Smooth muscle cell (in vitro differentiated cells): ENCODE measurements at regions not wholly inside any gene's neighbourhood (a gene's known extent, or its start where the extent isn't known, plus 50 kb on each side); places are given as distances from the start of the nearest gene placed in this dataset.

Experiments
- DNase-seq: peaks from one replicate; lab custom pipeline; 2025; ENCODE audit not compliant: unreplicated experiment; lab: John Stamatoyannopoulos, UW
- H2AFZ ChIP-seq: fragments of 200-600 bp; sonication (generic); 2 replicates; pipeline ENCODE4 v1.6.0; 2016; ENCODE audit warnings: antibody characterized with exemption, low read depth, mild to moderate bottlenecking
- H3F3A ChIP-seq: fragments of 200-600 bp; sonication (generic); 2 replicates; pipeline ENCODE4 v1.6.0; 2017; ENCODE audit warnings: antibody characterized with exemption, low read depth
- H3K27ac ChIP-seq: fragments of 200-600 bp; sonication (generic); 2 replicates; pipeline ENCODE4 v1.5.1; 2016; ENCODE audit warnings: low read depth, mild to moderate bottlenecking
- H3K27me3 ChIP-seq: fragments of 200-600 bp; sonication (generic); 2 replicates; pipeline ENCODE4 v1.6.1; 2016; ENCODE audit warnings: low read depth, mild to moderate bottlenecking
- H3K36me3 ChIP-seq: fragments of 200-600 bp; sonication (generic); 2 replicates; pipeline ENCODE4 v1.5.1; 2016; ENCODE audit warnings: low read depth
- H3K4me1 ChIP-seq: fragments of 200-600 bp; sonication (generic); 2 replicates; pipeline ENCODE4 v1.5.1; 2016; ENCODE audit warnings: low read depth
- H3K4me2 ChIP-seq: fragments of 200-600 bp; sonication (generic); 2 replicates; pipeline ENCODE4 v1.6.0; 2016; ENCODE audit warnings: mild to moderate bottlenecking
- H3K4me3 ChIP-seq: fragments of 200-600 bp; sonication (generic); 2 replicates; pipeline ENCODE4 v1.5.1; 2016; ENCODE audit warnings: mild to moderate bottlenecking
- H3K79me2 ChIP-seq: fragments of 200-600 bp; sonication (generic); 2 replicates; pipeline ENCODE4 v1.6.0; 2016; ENCODE audit warnings: low read depth, mild to moderate bottlenecking
- H3K9ac ChIP-seq: fragments of 200-600 bp; sonication (generic); 2 replicates; pipeline ENCODE4 v1.6.0; 2016; ENCODE audit warnings: low read depth
- H3K9me3 ChIP-seq: fragments of 200-600 bp; sonication (generic); replicated peaks from 2 replicates; pipeline ENCODE4 v1.5.1; 2016; ENCODE audit warnings: low read depth
- H4K20me1 ChIP-seq: fragments of 200-600 bp; sonication (generic); 2 replicates; pipeline ENCODE4 v1.6.0; 2016; ENCODE audit warnings: low read depth
- CTCF ChIP-seq: fragments of 200-600 bp; sonication (generic); IDR thresholded peaks from 2 replicates; pipeline ENCODE4 v1.5.1; 2017; ENCODE audit warnings: borderline replicate concordance, mild to moderate bottlenecking, antibody characterized with exemption; ENCODE audit not compliant: insufficient read depth, poor library complexity, severe bottlenecking
- WGBS: methylation state at CpG from one replicate; pipeline ENCODE4 v1.1.7; 2016; ENCODE audit warnings: low lambda C conversion rate; 5-methylcytosine and 5-hydroxymethylcytosine counted together

GRCh38 chr1:198947456-198947855, 308.6 kb downstream of the PTPRC start:
- Histone ChIP-seq H3F3A (no peaks in the 10 kb centered on the region), H3K79me2 (no peaks in the 10 kb centered on the region), H2AFZ (no peak overlapping the region), H3K27me3 (no peaks in the 10 kb centered on the region), H3K36me3 (no peaks in the 10 kb centered on the region), H3K27ac (no peak overlapping the region), H3K9me3 (no peaks in the 10 kb centered on the region), H3K4me3 (no peak overlapping the region), H3K4me2 (no peak overlapping the region), H3K4me1 (no peaks in the 10 kb centered on the region), H3K9ac (no peak overlapping the region), H4K20me1 (no peaks in the 10 kb centered on the region)
- WGBS = 84% methylated on average over 1 of the region's 1 CpG
- no peak for TF ChIP-seq CTCF
- no peak for DNase-seq

- no peak for TF ChIP-seq CTCF
- H3K36me3 ChIP-seq = no peaks in the 10 kb centered on the region
- no peaks in the 10 kb centered on the region for H3K79me2 ChIP-seq
- no peak overlapping the region for H3K27ac ChIP-seq
- 96% methylated on average over 28 of the region's 28 CpGs for WGBS
- H3K9me3 ChIP-seq = no peaks in the 10 kb centered on the region
- no peaks in the 10 kb centered on the region for H3K27me3 ChIP-seq
- no peak overlapping the region for H3K9ac ChIP-seq
- no peaks in the 10 kb centered on the region for H3F3A ChIP-seq
- H3K4me1 ChIP-seq = no peaks in the 10 kb centered on the region
- H4K20me1 ChIP-seq = no peaks in the 10 kb centered on the region
- no peak overlapping the region for H2AFZ ChIP-seq
- DNase-seq = no peak
- no peak overlapping the region for H3K4me2 ChIP-seq
- H3K4me3 ChIP-seq = no peak overlapping the region
Measured at GRCh38 chr1:198948895-198949659, 310.2 kb downstream of the PTPRC start.

DNA sequence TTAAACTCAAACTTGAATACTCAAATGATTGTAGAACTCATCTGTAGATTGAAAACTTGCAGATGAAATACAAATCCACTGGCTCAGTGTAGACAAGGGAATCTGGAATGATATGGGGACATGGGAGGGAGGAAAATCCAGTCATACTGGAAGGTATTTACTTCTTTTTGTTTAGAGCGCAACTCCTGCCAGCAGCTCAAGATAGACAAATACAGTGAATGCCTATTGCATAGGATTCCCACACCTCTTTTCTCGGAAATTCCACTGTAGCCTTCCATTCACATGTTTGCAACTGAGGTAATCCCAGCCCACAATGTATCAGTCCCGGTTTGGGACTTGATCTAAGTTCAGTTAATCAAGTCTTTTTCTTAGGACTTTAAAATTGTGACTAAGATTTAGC, 311.2 kb downstream of the PTPRC start:
- H3K27me3 ChIP-seq = no peaks in the 10 kb centered on the region
- H4K20me1 ChIP-seq = no peaks in the 10 kb centered on the region
- no peaks in the 10 kb centered on the region for H3K36me3 ChIP-seq
- no peak overlapping the region for H3K4me3 ChIP-seq
- H3K4me1 ChIP-seq = no peaks in the 10 kb centered on the region
- no peak overlapping the region for H3K9ac ChIP-seq
- H3K4me2 ChIP-seq = no peak overlapping the region
- H3K9me3 ChIP-seq = peaks cover 6% of the 10 kb centered on the region
- H3K27ac ChIP-seq = no peak overlapping the region
- no peak for DNase-seq
- no peaks in the 10 kb centered on the region for H3F3A ChIP-seq
- H2AFZ ChIP-seq = no peak overlapping the region
- TF ChIP-seq CTCF = no peak
- 92% methylated on average over 3 of the region's 3 CpGs for WGBS
- H3K79me2 ChIP-seq = no peaks in the 10 kb centered on the region

DNA sequence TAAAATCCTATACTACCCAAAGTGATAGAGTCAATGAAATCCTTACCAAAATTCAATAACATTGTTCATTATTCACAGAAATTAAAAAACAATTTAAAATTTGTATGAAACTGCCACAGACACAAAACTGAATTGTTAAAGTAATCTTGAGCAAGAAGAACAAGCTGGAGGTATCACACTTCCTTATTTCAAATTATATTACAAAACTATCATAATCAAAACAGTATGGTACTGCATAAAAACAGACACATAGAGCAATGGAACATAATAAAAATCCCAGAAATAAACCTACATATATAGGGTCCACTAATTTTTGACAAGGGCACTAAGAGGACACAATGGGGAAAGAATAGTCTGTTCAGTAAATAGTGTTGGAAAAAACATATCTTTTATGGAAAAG, 316.2 kb downstream of the PTPRC start:
- H3K4me1 ChIP-seq = no peaks in the 10 kb centered on the region
- no peaks in the 10 kb centered on the region for H3K27me3 ChIP-seq
- no peak overlapping the region for H3K27ac ChIP-seq
- H3K9me3 ChIP-seq = peaks cover 11% of the 10 kb centered on the region
- no peaks in the 10 kb centered on the region for H4K20me1 ChIP-seq
- no peak for TF ChIP-seq CTCF
- no peak for DNase-seq
- no peak overlapping the region for H3K4me2 ChIP-seq
- no peak overlapping the region for H2AFZ ChIP-seq
- H3F3A ChIP-seq = no peaks in the 10 kb centered on the region
- H3K36me3 ChIP-seq = no peaks in the 10 kb centered on the region
- H3K9ac ChIP-seq = no peak overlapping the region
- no peaks in the 10 kb centered on the region for H3K79me2 ChIP-seq
- H3K4me3 ChIP-seq = no peak overlapping the region
